Activated naive CD4-positive, alpha-beta T cell treated with anti-CD3 and anti-CD28 coated beads, Interleukin-2, amount 50 U/mL, for 24 hours (primary cell): ENCODE measurements at regions not wholly inside any gene's neighbourhood (a gene's known extent, or its start where the extent isn't known, plus 50 kb on each side); places are given as distances from the start of the nearest gene placed in this dataset.
"Not testable (repeated sequence)": the region's sequence is repeated elsewhere in the genome, so short reads cannot be mapped to it uniquely, and the experiment has no call there.

Source experiments
- H3K27ac Mint-ChIP-seq: one replicate; pipeline ENCODE4 v1.8.0; 2021; ENCODE audit warnings: mild to moderate bottlenecking, mixed read lengths
- H3K27me3 Mint-ChIP-seq: one replicate; pipeline ENCODE4 v1.8.0; 2021; ENCODE audit warnings: mixed read lengths
- H3K36me3 Mint-ChIP-seq: one replicate; pipeline ENCODE4 v1.8.0; 2021; ENCODE audit warnings: mixed read lengths
- H3K4me1 Mint-ChIP-seq: one replicate; pipeline ENCODE4 v1.8.0; 2021; ENCODE audit warnings: mixed read lengths
- H3K4me3 Mint-ChIP-seq: one replicate; pipeline ENCODE4 v1.8.0; 2021; ENCODE audit warnings: mild to moderate bottlenecking, mixed read lengths
- H3K9me3 Mint-ChIP-seq: one replicate; pipeline ENCODE4 v1.8.0; 2021; ENCODE audit warnings: mixed read lengths

GRCh38 chr2:106018141-106018540 lies 176.0 kb downstream of the UXS1 start:
- no peak overlapping the region for H3K27ac Mint-ChIP-seq
- H3K27me3 Mint-ChIP-seq = no peaks in the 10 kb centered on the region
- H3K4me1 Mint-ChIP-seq = peaks cover 30% of the 10 kb centered on the region
- H3K4me3 Mint-ChIP-seq = no peak overlapping the region
- H3K9me3 Mint-ChIP-seq = no peaks in the 10 kb centered on the region
- no peaks in the 10 kb centered on the region for H3K36me3 Mint-ChIP-seq

GRCh38 chr2:106012591-106013347 lies 181.3 kb downstream of the UXS1 start:
- H3K9me3 Mint-ChIP-seq = peaks cover 8% of the 10 kb centered on the region
- peaks cover 3% of the 10 kb centered on the region for H3K36me3 Mint-ChIP-seq
- H3K27ac Mint-ChIP-seq = no peak overlapping the region
- H3K27me3 Mint-ChIP-seq = no peaks in the 10 kb centered on the region
- H3K4me3 Mint-ChIP-seq = no peak overlapping the region
- peaks cover 17% of the 10 kb centered on the region for H3K4me1 Mint-ChIP-seq

DNA sequence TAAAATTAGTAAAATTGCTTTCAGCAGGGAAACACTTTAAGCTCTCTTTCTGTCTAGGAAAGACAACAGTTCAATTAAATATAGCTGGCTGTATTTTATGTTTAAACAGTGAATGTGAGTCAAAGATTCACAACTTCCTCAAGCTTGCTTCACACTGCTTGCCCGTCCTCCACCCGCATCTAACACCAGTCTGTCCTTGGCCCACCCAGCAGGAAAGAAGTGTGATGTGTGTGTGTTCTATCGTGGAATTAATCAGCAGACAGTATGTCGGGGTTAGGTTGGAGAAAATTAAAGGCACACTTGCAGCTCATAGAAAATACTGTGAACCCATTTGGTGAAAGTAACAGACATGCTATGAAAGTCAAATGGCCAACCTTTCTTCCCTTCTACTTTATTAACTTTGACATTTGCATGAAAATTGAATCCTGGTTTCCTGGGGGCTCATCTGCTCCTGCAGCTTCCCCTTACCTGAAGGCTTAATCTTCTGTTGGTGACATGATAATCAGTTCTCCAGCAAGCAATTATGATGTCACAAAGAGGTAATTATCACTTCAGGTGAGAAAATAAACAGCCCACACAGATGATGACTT lies 182.0 kb downstream of the UXS1 start:
- H3K27ac Mint-ChIP-seq = no peak overlapping the region
- H3K27me3 Mint-ChIP-seq = no peaks in the 10 kb centered on the region
- H3K36me3 Mint-ChIP-seq = peaks cover 4% of the 10 kb centered on the region
- H3K4me1 Mint-ChIP-seq = peaks cover 16% of the 10 kb centered on the region
- H3K9me3 Mint-ChIP-seq = peaks cover 8% of the 10 kb centered on the region
- no peak overlapping the region for H3K4me3 Mint-ChIP-seq

DNA sequence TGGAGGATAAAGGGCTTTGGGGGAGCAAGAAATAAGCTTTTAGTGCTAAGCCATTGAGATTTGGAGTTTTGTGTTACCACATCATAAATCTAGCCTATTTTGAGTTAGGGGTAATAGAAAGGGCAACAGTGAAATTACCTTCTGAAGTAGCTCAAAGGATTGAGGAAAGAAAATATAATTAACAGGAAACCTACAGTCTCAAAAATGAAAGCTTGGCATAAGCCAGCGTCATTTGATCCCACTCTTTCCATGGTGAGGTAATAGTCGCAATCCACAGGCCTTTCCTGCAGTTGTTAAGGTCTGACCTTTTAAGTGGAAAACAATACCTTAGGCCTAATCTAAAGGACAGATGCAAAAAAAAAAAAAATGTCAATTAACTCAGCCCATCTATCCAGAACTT lies 182.7 kb downstream of the UXS1 start:
- peaks cover 15% of the 10 kb centered on the region for H3K9me3 Mint-ChIP-seq
- no peaks in the 10 kb centered on the region for H3K27me3 Mint-ChIP-seq
- peaks cover 16% of the 10 kb centered on the region for H3K4me1 Mint-ChIP-seq
- H3K27ac Mint-ChIP-seq = no peak overlapping the region
- H3K36me3 Mint-ChIP-seq = peaks cover 10% of the 10 kb centered on the region
- no peak overlapping the region for H3K4me3 Mint-ChIP-seq

DNA sequence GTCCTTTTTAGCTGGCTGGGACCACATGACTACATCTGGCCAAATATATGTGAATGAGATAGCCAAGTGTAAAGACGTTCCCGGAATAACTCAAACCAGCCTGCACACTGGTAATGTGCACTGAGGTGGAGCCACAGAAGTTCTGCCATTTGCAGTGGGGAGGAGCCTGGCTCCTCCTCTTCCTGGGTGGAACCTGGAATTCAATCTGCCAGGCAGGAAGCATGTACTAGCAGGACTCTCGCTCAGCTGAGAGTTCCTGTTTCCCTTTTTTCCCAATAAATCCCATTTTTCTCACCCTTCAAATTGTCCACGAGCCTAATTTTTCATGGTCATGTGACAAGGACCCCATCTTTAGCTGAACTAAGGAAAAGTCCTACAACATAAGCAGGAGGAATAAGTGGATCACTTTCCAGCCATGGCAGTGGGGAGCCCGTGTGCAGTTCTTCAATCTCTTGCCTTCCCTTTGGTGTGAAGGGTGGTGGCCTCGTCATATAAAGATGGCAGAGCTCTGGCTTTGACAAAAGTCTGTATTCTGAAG lies 183.2 kb downstream of the UXS1 start:
- Mint-ChIP-seq H3K4me3 (no peak overlapping the region), H3K36me3 (peaks cover 10% of the 10 kb centered on the region), H3K4me1 (peaks cover 13% of the 10 kb centered on the region), H3K27me3 (no peaks in the 10 kb centered on the region), H3K9me3 (peaks cover 19% of the 10 kb centered on the region), H3K27ac (no peak overlapping the region)

DNA sequence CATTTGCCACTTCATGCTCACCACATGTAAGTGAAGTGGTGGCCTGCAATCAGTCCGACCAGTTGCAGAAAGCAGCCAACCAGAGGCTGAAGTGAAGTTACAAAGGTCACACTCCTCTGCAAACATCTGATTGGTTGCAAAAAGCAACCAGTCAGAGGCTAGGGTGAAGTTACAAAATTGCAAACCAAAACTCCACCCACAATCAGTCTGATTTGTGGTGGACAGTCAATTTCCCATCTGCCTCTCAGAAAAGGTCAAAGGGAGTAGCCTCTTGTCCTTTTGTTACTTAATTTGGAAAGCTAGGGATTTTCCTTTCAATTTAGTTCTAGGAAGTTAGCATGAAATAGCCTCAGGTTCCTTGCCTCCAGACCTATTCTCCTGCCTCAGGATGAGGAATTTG lies 185.0 kb downstream of the UXS1 start:
- peaks cover 26% of the 10 kb centered on the region for H3K9me3 Mint-ChIP-seq
- H3K4me3 Mint-ChIP-seq = no peak overlapping the region
- H3K27ac Mint-ChIP-seq = no peak overlapping the region
- no peaks in the 10 kb centered on the region for H3K27me3 Mint-ChIP-seq
- H3K36me3 Mint-ChIP-seq = peaks cover 12% of the 10 kb centered on the region
- H3K4me1 Mint-ChIP-seq = peaks cover 3% of the 10 kb centered on the region

DNA sequence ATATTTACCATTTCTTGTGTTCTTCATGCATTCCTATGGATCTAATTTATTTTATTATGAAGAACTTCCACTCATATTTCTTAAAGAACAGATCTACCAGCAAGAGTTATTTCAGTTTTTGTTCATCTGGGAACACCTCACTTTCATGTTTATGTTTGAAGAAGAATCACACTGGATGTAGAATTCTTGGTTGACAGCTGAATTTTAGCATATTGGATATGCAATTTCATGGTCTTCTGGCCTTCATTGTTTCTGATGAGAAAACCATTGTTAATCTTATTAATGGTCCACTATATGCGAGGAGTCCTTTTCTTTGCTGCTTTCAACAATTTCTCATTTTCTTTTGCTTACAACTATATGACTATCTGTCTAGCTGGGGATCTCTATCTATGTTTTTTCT lies 189.2 kb downstream of the UXS1 start:
- peaks cover 12% of the 10 kb centered on the region for H3K36me3 Mint-ChIP-seq
- H3K9me3 Mint-ChIP-seq = peaks cover 36% of the 10 kb centered on the region
- H3K4me3 Mint-ChIP-seq = no peak overlapping the region
- no peaks in the 10 kb centered on the region for H3K27me3 Mint-ChIP-seq
- no peak overlapping the region for H3K27ac Mint-ChIP-seq
- no peaks in the 10 kb centered on the region for H3K4me1 Mint-ChIP-seq

DNA sequence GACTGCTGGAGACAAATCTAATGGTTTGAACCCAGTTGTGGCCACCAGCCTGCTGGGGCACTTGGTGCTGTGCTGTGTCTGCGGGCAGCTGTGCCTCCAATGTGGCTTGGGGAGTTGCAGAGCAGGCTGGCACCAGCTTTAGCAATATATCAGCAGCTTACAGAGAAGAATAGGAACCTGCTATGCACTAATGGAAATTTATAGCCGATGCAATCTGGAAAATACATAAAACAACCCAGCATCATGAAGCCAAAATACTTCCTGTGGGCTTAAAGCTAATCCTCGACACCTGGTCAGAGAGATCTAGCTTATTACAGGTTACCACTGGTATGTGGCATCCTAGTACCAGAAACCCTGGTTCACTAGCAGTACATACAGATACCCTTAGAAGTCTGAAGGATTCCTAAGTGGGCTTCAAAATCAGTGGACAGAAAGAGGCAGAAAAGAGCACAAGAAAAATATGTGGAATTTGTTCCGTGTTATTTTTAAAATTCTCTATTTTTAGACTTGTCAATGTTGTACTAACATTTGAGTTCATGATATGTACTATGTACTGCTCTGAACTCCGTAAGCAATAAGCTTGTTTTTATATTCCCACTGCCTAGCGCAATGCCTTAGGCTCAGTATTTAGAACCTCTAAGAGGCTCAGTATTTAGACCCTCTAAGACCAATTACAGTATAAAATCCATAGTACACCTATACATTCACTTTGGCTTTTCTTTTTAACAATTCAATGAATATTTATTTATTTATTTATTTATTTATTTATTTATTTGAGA lies 194.7 kb downstream of the UXS1 start:
- Mint-ChIP-seq H3K27ac (no peak overlapping the region), H3K27me3 (no peaks in the 10 kb centered on the region), H3K9me3 (peaks cover 14% of the 10 kb centered on the region), H3K4me1 (peaks cover 4% of the 10 kb centered on the region), H3K4me3 (no peak overlapping the region), H3K36me3 (peaks cover 6% of the 10 kb centered on the region)

DNA sequence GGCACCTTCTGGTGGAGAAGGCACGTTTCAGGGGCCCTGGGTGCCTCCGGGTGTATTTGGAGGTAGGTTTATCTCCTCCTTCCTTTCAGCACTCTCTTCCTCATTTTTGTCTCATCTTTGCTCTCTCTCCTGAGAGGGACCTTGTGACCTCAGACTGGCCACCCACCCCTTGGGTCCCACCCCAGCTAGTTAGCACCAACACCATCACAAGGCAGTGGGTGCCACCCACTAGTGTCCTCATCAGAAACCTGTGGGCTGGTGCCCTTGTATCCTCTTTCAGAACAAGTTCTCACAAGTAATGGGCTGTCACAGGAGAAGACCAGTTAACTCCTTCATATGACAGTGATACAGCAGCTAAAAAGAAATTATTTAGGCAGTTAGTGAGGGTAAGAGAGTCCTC lies 196.4 kb downstream of the UXS1 start:
- H3K9me3 Mint-ChIP-seq = peaks cover 4% of the 10 kb centered on the region
- H3K27ac Mint-ChIP-seq = no peak overlapping the region
- peaks cover 16% of the 10 kb centered on the region for H3K4me1 Mint-ChIP-seq
- no peaks in the 10 kb centered on the region for H3K27me3 Mint-ChIP-seq
- H3K36me3 Mint-ChIP-seq = peaks cover 9% of the 10 kb centered on the region
- H3K4me3 Mint-ChIP-seq = no peak overlapping the region

DNA sequence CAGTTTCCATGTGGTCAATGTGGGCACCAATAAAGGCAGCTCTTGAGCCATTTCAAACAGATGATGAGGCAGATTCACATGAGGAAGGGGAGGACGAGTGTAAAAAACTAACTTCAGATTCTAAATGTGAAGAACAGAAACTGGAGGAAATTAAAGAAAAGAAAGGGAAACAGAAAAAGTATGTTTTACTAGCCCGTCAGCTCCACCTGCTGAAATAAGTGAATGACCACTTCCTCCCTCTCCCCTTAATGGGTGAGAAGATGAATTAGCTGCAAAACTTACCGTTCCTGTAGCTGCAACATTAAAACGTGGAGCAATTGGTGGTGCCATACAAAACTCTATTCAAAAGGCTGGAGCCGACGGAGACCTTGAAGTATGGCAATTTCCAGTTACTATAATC lies 203.5 kb downstream of the UXS1 start:
- no peaks in the 10 kb centered on the region for H3K27me3 Mint-ChIP-seq

DNA sequence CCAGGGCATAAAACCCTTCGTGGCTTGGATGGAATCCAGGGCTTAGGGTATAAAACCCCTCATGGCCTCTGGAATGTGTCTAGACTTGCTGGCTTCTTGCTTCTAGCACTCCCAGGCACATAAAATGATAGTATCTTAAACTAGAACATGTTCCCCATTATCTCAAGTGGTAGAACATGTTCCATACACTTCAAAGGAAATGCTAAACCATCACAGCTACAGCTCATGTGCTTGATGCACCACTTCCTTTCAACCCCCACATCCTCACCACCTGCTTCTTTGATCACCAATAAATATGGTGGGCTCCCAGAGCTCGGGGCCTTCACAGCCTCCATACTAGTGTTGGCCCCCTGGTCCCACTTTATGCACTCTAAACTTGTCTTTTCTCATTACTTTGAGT lies 204.3 kb downstream of the UXS1 start:
- not testable (repeated sequence) for H3K4me3 Mint-ChIP-seq, H3K27me3 Mint-ChIP-seq, H3K9me3 Mint-ChIP-seq
- H3K4me1 Mint-ChIP-seq = peaks cover 65% of the 10 kb centered on the region
- peak overlapping the region; percentile 77 for H3K27ac Mint-ChIP-seq
- peaks cover 15% of the 10 kb centered on the region for H3K36me3 Mint-ChIP-seq

More for the DNA sequence above, 203.5 kb downstream of the UXS1 start:
- H3K9me3 Mint-ChIP-seq = peaks cover 7% of the 10 kb centered on the region
- H3K4me3 Mint-ChIP-seq = no peak overlapping the region
- H3K36me3 Mint-ChIP-seq = peaks cover 16% of the 10 kb centered on the region
- no peak overlapping the region for H3K27ac Mint-ChIP-seq
- H3K4me1 Mint-ChIP-seq = peaks cover 58% of the 10 kb centered on the region

DNA sequence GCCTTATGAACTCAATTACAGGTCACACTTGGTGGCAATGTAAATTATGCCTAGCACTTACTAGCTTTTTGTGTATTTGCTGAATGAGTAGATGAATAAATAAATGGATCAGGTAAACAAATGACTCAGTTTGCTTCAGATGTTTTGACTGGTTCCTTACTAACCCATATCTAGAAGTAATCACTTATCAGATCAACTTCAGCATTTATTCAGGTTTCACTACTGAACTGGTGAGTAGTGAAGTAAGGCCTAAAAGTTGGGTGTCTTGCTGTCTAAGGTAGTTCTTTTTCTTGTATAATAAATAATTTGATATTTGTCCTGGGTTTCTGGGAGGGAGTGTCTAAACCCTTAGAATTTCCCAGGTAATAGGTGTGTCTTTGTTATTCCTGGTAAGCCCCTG lies 205.0 kb downstream of the UXS1 start:
- Mint-ChIP-seq H3K4me1 (peaks cover 70% of the 10 kb centered on the region), H3K9me3 (peaks cover 7% of the 10 kb centered on the region), H3K36me3 (peaks cover 15% of the 10 kb centered on the region), H3K27ac (no peak overlapping the region), H3K4me3 (no peak overlapping the region), H3K27me3 (no peaks in the 10 kb centered on the region)

- Mint-ChIP-seq H3K27ac (peak overlapping the region; percentile 94), H3K27me3 (no peaks in the 10 kb centered on the region), H3K9me3 (no peaks in the 10 kb centered on the region), H3K36me3 (no peaks in the 10 kb centered on the region), H3K4me1 (peaks cover 50% of the 10 kb centered on the region), H3K4me3 (no peak overlapping the region)
Observed at GRCh38 chr2:105977807-105978206, 216.3 kb downstream of the UXS1 start.

- Mint-ChIP-seq H3K27ac (peak overlapping the region; percentile 94), H3K9me3 (no peaks in the 10 kb centered on the region), H3K27me3 (no peaks in the 10 kb centered on the region), H3K4me3 (no peak overlapping the region), H3K4me1 (peaks cover 55% of the 10 kb centered on the region), H3K36me3 (no peaks in the 10 kb centered on the region)
Observed at GRCh38 chr2:105977212-105977611, 216.9 kb downstream of the UXS1 start.

- Mint-ChIP-seq H3K27ac (peak overlapping the region; percentile 64), H3K27me3 (no peaks in the 10 kb centered on the region), H3K9me3 (no peaks in the 10 kb centered on the region), H3K4me1 (peaks cover 59% of the 10 kb centered on the region), H3K4me3 (peak overlapping the region; percentile 27), H3K36me3 (no peaks in the 10 kb centered on the region)
Observed at GRCh38 chr2:105974812-105975211, 219.3 kb downstream of the UXS1 start.

- Mint-ChIP-seq H3K9me3 (no peaks in the 10 kb centered on the region), H3K27me3 (no peaks in the 10 kb centered on the region), H3K4me3 (no peak overlapping the region), H3K36me3 (no peaks in the 10 kb centered on the region), H3K27ac (no peak overlapping the region), H3K4me1 (peaks cover 57% of the 10 kb centered on the region)
Observed at GRCh38 chr2:105972927-105973326, 221.2 kb downstream of the UXS1 start.
